Suprapubic skin (tissue), 4 donors: ENCODE measurements at regions not wholly inside any gene's neighbourhood (a gene's known extent, or its start where the extent isn't known, plus 50 kb on each side); places are given as distances from the start of the nearest gene placed in this dataset.

ENCODE experiments used
- DNase-seq, 2 donors: peaks; one replicate each; pipeline ENCODE4 v3.0.0-alpha.2; 2019; ENCODE audit warnings: low spot score in 2 of 2
- H3K27ac ChIP-seq: fragments of 200-600 bp; sonication (generic); one replicate; pipeline ENCODE4 v1.5.1; 2019
- H3K27me3 ChIP-seq: fragments of 200-600 bp; sonication (generic); one replicate; pipeline ENCODE4 v1.5.1; 2019
- H3K36me3 ChIP-seq: fragments of 200-600 bp; sonication (generic); one replicate; pipeline ENCODE4 v1.5.1; 2019
- H3K4me1 ChIP-seq: fragments of 200-600 bp; sonication (generic); one replicate; pipeline ENCODE4 v1.5.1; 2019
- H3K4me3 ChIP-seq: fragments of 200-600 bp; sonication (generic); one replicate; pipeline ENCODE4 v1.5.1; 2019; ENCODE audit warnings: mild to moderate bottlenecking
- H3K9me3 ChIP-seq: fragments of 200-600 bp; sonication (generic); one replicate; pipeline ENCODE4 v1.5.1; 2019
- EP300 ChIP-seq: sonication (generic); formaldehyde crosslinking; IDR thresholded peaks from one replicate; pipeline ENCODE4 v1.6.1; 2017; ENCODE audit warnings: antibody characterized with exemption
- POLR2A ChIP-seq, 2 donors: fragments of 450-650 bp; IDR thresholded peaks; one replicate each; pipeline ENCODE4 v1.6.1; 2017; ENCODE audit warnings: antibody characterized with exemption in 2 of 2, mild to moderate bottlenecking in 2 of 2, moderate library complexity in 2 of 2
- POLR2AphosphoS5 ChIP-seq, 3 donors: sonication (generic); formaldehyde crosslinking; IDR thresholded peaks; one replicate each; pipeline ENCODE4 v1.6.1; 2017; ENCODE audit warnings: antibody characterized with exemption in 3 of 3
- WGBS: methylation state at CpG from one replicate; pipeline ENCODE4 v1.1.5; 2018; 5-methylcytosine and 5-hydroxymethylcytosine counted together
- TF ChIP-seq, protein P1 (sequence below), 2 donors: fragments of 200-600 bp in 1 of 2; fragments of 450-650 bp in 1 of 2; sonication (generic) in 1 of 2; IDR thresholded peaks; one replicate each; pipeline ENCODE4 v1.5.1; 2016 to 2019; ENCODE audit warnings: antibody characterized with exemption in 2 of 2, mild to moderate bottlenecking in 1 of 2, moderate library complexity in 1 of 2

DNA sequence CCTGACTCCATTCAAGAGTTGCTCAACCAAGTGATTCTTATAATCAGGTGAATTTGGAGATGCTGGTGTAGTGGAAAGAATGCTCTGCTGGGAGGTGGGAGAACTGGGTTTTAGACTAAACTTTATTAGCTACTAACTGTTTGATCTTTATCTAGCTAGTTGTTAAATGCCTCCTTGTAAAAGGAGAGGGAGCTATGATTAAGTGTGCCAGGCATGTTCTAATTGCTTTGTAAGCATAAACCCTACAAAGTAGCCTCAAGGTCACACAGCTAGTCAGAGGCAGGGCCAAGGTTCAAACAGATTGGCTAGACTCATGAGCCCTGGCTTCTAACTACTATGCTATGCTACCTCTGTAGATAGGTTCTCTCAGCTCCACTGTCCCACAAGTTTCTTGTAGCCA is 105.5 kb downstream of the NXPE2 start:
- Histone ChIP-seq H3K4me3 (no peak overlapping the region), H3K4me1 (no peaks in the 10 kb centered on the region)

DNA sequence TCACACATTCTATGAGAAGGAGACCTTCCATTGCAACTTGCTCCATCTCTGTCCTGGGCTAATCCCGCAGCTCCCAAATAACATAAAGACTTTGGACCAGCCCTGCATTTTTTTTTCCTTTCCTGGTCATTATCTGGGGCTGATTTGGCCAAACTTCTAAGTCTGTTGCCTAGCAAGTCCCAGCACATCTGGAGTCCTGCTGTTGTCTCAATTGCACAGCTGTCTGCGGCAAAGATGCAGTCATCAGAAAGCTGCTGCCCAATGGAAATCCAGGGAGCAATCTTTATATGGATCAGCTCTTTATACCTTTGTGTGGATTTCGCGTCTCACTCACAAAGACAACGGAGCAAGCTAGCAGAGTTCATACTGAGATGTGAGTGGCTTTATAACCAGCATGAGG is 105.9 kb downstream of the NXPE2 start:
- Histone ChIP-seq H3K4me3 (no peak overlapping the region), H3K27me3 (peaks cover 9% of the 10 kb centered on the region), H3K27ac (no peak overlapping the region), H3K4me1 (no peaks in the 10 kb centered on the region), H3K36me3 (no peaks in the 10 kb centered on the region), H3K9me3 (no peaks in the 10 kb centered on the region)
- no peak for TF ChIP-seq EP300
- no peak for TF ChIP-seq POLR2AphosphoS5 (IDR thresholded peaks at IDR 0.05)
- TF ChIP-seq POLR2A (IDR thresholded peaks at IDR 0.05), result no peak
- TF ChIP-seq, protein P1, sequence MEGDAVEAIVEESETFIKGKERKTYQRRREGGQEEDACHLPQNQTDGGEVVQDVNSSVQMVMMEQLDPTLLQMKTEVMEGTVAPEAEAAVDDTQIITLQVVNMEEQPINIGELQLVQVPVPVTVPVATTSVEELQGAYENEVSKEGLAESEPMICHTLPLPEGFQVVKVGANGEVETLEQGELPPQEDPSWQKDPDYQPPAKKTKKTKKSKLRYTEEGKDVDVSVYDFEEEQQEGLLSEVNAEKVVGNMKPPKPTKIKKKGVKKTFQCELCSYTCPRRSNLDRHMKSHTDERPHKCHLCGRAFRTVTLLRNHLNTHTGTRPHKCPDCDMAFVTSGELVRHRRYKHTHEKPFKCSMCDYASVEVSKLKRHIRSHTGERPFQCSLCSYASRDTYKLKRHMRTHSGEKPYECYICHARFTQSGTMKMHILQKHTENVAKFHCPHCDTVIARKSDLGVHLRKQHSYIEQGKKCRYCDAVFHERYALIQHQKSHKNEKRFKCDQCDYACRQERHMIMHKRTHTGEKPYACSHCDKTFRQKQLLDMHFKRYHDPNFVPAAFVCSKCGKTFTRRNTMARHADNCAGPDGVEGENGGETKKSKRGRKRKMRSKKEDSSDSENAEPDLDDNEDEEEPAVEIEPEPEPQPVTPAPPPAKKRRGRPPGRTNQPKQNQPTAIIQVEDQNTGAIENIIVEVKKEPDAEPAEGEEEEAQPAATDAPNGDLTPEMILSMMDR (IDR thresholded peaks at IDR 0.05), result no peak
- DNase-seq, result no peak
- WGBS, result 56% methylated on average over 5 of the region's 5 CpGs

More for the DNA sequence above, 105.5 kb downstream of the NXPE2 start:
- Histone ChIP-seq H3K27me3 (peaks cover 9% of the 10 kb centered on the region), H3K9me3 (no peaks in the 10 kb centered on the region), H3K27ac (no peak overlapping the region), H3K36me3 (no peaks in the 10 kb centered on the region)
- no peak for DNase-seq
- TF ChIP-seq POLR2A (IDR thresholded peaks at IDR 0.05) (no peak), POLR2AphosphoS5 (IDR thresholded peaks at IDR 0.05) (no peak), EP300 (no peak)
- TF ChIP-seq, protein P1 (IDR thresholded peaks at IDR 0.05), result no peak

DNA sequence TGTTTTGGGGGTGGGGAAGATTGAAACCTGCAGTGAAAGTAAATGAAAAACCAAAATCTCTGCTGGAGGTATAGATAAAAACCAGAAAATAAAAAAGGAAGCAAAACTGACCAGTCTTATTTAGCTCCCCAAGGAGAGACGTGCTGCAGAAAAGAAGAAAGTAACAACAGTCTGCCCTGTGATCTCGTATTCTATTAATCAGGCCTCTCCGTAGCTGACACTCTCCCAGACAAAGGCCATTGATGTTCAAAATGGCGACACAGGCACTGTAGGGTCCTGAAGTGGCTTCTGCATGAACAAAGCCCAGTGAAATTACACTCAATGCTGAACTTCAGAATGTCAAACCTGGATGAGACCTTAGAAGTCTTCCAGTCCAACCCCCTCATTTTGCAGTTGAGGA is 106.6 kb downstream of the NXPE2 start:
- no peak for TF ChIP-seq POLR2A (IDR thresholded peaks at IDR 0.05)
- TF ChIP-seq, protein P1 (IDR thresholded peaks at IDR 0.05), result no peak
- TF ChIP-seq EP300, result no peak
- TF ChIP-seq POLR2AphosphoS5 (IDR thresholded peaks at IDR 0.05), result no peak
- H3K27me3 ChIP-seq, result peaks cover 9% of the 10 kb centered on the region
- no peak for DNase-seq
- H3K4me1 ChIP-seq, result no peaks in the 10 kb centered on the region
- H3K9me3 ChIP-seq, result no peaks in the 10 kb centered on the region
- H3K27ac ChIP-seq, result no peak overlapping the region
- no peak overlapping the region for H3K4me3 ChIP-seq
- whole genome bisulfite sequencing, result 74% methylated on average over 4 of the region's 4 CpGs
- H3K36me3 ChIP-seq, result no peaks in the 10 kb centered on the region

DNA sequence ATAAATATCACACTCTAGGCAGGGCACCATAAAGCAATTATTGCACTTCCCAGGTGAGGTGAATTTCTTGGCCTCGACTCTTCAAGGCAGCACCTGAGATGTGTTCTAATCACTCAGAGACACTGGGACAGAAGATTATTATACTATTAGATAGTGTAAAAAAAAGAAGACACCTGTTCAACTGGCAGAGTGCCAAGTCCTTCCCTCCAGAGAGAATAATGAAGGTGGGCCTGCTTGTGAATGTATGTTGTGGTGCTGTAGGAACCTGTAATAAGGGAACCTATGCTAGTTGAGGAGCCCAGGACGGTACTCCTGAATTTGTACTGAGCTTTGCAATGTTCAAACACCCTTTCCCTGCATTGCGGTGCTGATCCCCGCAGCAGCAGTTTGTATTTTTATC is 107.5 kb downstream of the NXPE2 start:
- peaks cover 9% of the 10 kb centered on the region for H3K27me3 ChIP-seq
- H3K4me1 ChIP-seq, result no peaks in the 10 kb centered on the region
- DNase-seq, result no peak
- 91% methylated on average over 4 of the region's 4 CpGs for WGBS
- H3K4me3 ChIP-seq, result no peak overlapping the region
- no peaks in the 10 kb centered on the region for H3K9me3 ChIP-seq
- no peak overlapping the region for H3K27ac ChIP-seq
- TF ChIP-seq POLR2A (IDR thresholded peaks at IDR 0.05) (no peak), POLR2AphosphoS5 (IDR thresholded peaks at IDR 0.05) (no peak), EP300 (no peak)
- TF ChIP-seq, protein P1 (IDR thresholded peaks at IDR 0.05), result no peak
- H3K36me3 ChIP-seq, result no peaks in the 10 kb centered on the region

DNA sequence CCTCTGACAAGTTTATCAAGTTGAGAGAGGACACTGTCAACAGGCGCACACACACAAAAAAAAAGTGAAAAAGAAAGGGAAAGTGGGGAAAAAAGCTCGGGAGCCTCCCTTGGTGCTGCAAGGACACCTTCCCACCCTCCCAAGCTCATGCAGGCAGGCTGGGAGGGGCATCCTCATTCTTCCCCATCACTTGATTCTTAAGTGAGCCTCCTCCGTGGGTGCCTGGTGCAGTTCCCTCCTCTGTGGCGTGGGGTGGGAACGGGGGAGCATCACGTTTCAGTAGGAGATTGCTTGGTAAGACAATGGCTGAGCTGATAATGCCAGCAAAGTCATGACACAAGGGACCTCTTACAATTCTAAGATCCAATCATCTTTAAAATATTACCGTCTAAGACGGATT is 108.8 kb downstream of the NXPE2 start:
- 66% methylated on average over 8 of the region's 8 CpGs for WGBS
- Histone ChIP-seq H3K4me1 (no peaks in the 10 kb centered on the region), H3K9me3 (no peaks in the 10 kb centered on the region), H3K4me3 (no peak overlapping the region), H3K36me3 (no peaks in the 10 kb centered on the region), H3K27ac (no peak overlapping the region), H3K27me3 (peaks cover 9% of the 10 kb centered on the region)
- no peak for DNase-seq
- TF ChIP-seq, protein P1 (IDR thresholded peaks at IDR 0.05), result no peak
- TF ChIP-seq EP300 (no peak), POLR2AphosphoS5 (IDR thresholded peaks at IDR 0.05) (no peak), POLR2A (IDR thresholded peaks at IDR 0.05) (no peak)
